ENCODE measurements at regions not wholly inside any gene's neighbourhood (a gene's known extent, or its start where the extent isn't known, plus 50 kb on each side); places are given as distances from the start of the nearest gene placed in this dataset.

- no peak for ATAC-seq
- TF ChIP-seq GLIS3 (CRISPR knock-in tag; IDR thresholded peaks at IDR 0.05) = no peak
- no peak for TF ChIP-seq ZFP3 (CRISPR knock-in tag; IDR thresholded peaks at IDR 0.05)
- TF ChIP-seq ZNF565 (CRISPR knock-in tag; conservative IDR thresholded peaks at IDR 0.05; ENCODE audit: low read depth) = no peak
- no peak for TF ChIP-seq SNAI2 (CRISPR knock-in tag; IDR thresholded peaks at IDR 0.05)
- no peak for TF ChIP-seq TSHZ2 (CRISPR knock-in tag; IDR thresholded peaks at IDR 0.05)
- no peak for TF ChIP-seq ZC3H10 (CRISPR knock-in tag; IDR thresholded peaks at IDR 0.05)
- no peak for TF ChIP-seq ESRRG (CRISPR knock-in tag; IDR thresholded peaks at IDR 0.05)
- no peak for TF ChIP-seq PPARA (CRISPR knock-in tag; IDR thresholded peaks at IDR 0.05; ENCODE audit: borderline replicate concordance)
- TF ChIP-seq POU6F1 (CRISPR knock-in tag; IDR thresholded peaks at IDR 0.05; ENCODE audit: borderline replicate concordance, low read depth) = no peak
- no peak for TF ChIP-seq CREB5 (CRISPR knock-in tag; IDR thresholded peaks at IDR 0.05; ENCODE audit: low read depth)
- no peak for TF ChIP-seq ZNF70 (CRISPR knock-in tag; IDR thresholded peaks at IDR 0.05)
- no peak for TF ChIP-seq ISL1 (CRISPR knock-in tag; IDR thresholded peaks at IDR 0.05)
- TF ChIP-seq CSDC2 (CRISPR knock-in tag; IDR thresholded peaks at IDR 0.05) = no peak
- TF ChIP-seq ZFP30 (CRISPR knock-in tag; IDR thresholded peaks at IDR 0.05) = no peak
- no peak for TF ChIP-seq OSR1 (CRISPR knock-in tag; IDR thresholded peaks at IDR 0.05)
- TF ChIP-seq CSRNP3 (CRISPR knock-in tag; IDR thresholded peaks at IDR 0.05) = no peak
- TF ChIP-seq ARNTL (CRISPR knock-in tag; IDR thresholded peaks at IDR 0.05; ENCODE audit: borderline replicate concordance, low read depth) = no peak
- TF ChIP-seq ZNF8 (CRISPR knock-in tag; IDR thresholded peaks at IDR 0.05) = no peak
Measured at GRCh38 chr2:172228177-172228808, 125.6 kb upstream of the DLX2 start.

GRCh38 chr2:172229125-172229524, 126.4 kb upstream of the DLX2 start:
- TF ChIP-seq TCF4 (CRISPR knock-in tag; IDR thresholded peaks at IDR 0.05; ENCODE audit: borderline replicate concordance) (no peak), SNAI2 (CRISPR knock-in tag; IDR thresholded peaks at IDR 0.05) (no peak), CSRNP3 (CRISPR knock-in tag; IDR thresholded peaks at IDR 0.05) (no peak)
- no peak for ATAC-seq

GRCh38 chr2:172230332-172230888, 127.7 kb upstream of the DLX2 start:
- no peak for ATAC-seq
- TF ChIP-seq TCF4 (CRISPR knock-in tag; IDR thresholded peaks at IDR 0.05; ENCODE audit: borderline replicate concordance) = no peak

- peak; percentile 74 for ATAC-seq
- TF ChIP-seq ISL1 (CRISPR knock-in tag; IDR thresholded peaks at IDR 0.05) = no peak
- no peak for TF ChIP-seq ZFP3 (CRISPR knock-in tag; IDR thresholded peaks at IDR 0.05)
- TF ChIP-seq CSDC2 (CRISPR knock-in tag; IDR thresholded peaks at IDR 0.05) = no peak
- TF ChIP-seq PATZ1 (CRISPR knock-in tag; IDR thresholded peaks at IDR 0.05; ENCODE audit: borderline replicate concordance) = no peak
- TF ChIP-seq TSHZ2 (CRISPR knock-in tag; IDR thresholded peaks at IDR 0.05) = no peak
Measured at GRCh38 chr2:172230889-172231401, 128.2 kb upstream of the DLX2 start.

Measured in SK-N-SH treated with all-trans-retinoic acid at 6 μM for 48 hours (cell line).